ENCODE measurements at regions not wholly inside any gene's neighbourhood (a gene's known extent, or its start where the extent isn't known, plus 50 kb on each side); places are given as distances from the start of the nearest gene placed in this dataset.

DNA sequence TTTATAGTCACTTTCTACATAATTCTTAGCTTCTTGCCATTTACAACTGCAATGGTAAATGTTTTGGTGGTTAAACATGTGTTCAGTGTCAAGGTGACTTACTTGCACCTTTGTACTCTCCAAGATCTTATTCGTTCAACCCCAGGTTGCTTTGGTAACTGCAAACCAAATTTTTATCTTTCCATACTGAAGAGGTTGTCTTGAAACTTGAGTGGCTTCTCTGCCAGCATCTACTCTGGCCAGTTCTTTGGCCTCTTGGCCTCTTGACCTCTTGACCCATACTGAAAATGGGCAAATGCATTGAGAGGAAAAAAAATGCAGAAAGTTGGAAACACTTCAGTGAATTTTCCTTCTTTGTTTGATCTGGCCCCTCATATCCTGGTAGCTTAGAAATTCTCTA, 88.0 kb upstream of the LRRC7 start:
- no peak for FAIRE-seq

DNA sequence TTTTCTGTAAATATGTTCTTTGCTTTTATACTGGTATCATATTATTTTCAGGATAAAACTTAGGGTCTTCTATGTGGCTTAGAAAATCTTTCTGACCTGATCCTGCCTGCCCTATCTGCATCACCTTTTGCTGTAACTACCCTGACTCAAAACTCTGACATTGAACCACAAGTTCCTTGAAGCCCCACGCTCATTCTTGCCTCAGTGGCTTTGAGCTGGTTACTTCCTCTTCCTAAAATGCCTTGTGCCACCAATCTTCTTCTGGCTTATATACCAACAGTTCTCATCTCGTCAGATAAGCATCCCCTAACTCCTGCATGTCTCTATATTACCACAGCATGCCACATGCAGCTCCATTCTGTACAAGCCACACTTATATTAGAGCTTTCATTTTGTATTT, 84.5 kb upstream of the LRRC7 start:
- FAIRE-seq: no peak

DNA sequence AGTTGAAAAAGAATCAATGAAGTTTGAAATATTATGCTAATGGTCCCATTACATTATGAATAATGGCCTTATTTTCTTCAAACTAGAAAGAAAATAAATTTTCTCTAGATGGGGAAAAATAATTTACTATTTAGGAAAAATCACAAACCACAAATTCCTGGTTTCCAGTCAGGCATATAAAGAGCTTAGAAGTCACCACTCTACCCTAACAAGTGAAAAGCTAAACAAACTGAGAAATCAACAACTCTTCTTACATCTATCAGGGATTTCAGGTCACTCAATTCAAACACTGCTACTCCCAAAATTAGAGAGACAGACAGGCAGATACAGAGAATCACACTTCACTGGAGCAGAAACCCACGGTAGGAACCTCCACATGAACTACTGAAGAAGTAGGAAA, 82.1 kb upstream of the LRRC7 start:
- no peak for FAIRE-seq

DNA sequence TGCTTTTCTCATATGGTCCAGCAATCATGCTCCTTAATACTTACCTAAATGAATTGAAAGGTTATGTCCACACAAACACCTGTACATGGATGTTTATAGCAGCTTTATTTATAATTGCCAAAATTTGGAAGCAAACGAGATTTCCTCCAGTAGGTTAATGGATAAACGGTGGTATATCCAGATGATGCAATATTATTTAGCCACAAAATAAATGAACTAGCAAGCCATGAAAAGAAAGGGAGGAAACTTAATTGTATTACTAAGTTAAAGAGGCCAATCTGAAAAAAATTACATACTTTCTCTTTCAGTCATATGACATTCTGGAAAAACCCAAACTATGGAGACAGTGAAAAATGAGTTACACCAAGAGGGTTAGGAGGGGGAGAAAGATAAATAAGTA, 76.3 kb upstream of the LRRC7 start:
- no peak for FAIRE-seq

DNA sequence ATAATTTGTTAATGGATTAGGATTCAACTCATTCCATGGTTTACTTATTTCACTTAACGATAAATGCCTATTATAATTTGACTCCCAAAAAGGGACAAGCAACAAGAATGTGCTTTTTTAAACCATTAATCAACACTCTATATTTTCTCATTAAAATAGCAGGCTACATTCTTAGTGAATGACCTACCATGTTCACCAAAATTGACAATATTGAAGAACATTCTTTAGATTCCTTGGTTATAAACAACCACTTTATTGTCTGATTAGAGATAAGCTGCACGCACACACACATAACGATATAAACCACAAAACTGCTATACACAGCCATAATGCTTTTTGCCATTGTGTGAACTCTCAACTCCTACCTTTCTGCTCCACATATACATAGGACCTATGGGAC, 75.4 kb upstream of the LRRC7 start:
- no peak for FAIRE-seq

DNA sequence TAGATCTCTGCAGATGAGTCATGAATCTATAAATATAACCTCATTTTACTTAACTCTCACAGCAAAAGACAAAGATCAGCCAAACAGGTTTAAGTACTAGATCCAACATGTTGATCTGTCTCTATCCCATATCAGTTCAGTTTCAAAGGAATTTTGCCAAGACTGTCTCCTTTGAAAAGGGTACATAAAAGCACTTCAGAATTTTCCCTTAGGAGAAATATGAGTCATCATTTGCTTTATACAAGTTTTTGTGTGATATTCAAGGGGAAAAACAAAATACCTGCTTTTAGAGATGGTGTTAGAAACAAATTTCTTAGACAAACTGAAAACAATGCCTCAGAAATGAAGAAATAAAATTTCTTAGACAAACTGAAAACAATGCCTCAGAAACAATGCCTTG, 73.5 kb upstream of the LRRC7 start:
- FAIRE-seq: no peak

DNA sequence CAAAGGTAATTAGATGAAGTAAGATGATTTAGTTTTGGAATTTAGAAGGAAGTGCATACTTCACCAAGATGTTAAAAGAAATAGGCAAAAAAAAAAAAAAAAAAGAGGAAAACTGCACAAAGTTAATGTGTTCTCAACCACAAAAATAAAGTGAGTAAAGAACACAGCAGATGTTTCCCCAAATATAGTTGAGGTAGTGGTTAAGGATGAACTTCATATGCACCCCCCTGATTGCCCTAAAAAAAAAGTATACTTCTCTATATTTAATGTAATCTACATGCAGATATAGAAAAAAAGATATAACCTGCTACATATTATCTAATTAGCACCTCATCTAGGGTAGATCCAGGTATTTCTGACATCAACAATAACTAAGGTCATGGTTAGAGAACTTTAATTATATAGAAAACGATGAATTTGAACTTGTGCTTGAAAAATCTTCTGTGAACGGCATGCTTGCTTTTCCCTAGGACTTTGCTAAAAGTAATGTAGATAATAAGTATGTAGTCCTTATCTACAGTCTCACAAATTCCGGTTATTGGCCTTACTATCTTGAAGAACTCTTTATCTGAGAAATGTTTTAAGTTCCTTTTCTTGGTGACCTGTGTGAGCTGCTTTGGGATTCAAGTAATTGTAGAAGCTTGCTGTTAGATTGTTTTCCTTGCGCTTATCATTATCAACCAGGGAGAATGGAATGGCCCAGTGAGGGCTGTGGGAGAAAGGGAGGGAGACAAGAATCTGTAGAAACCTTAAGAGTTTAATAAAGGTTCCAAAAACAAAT, 70.1 kb upstream of the LRRC7 start:
- FAIRE-seq: no peak

DNA sequence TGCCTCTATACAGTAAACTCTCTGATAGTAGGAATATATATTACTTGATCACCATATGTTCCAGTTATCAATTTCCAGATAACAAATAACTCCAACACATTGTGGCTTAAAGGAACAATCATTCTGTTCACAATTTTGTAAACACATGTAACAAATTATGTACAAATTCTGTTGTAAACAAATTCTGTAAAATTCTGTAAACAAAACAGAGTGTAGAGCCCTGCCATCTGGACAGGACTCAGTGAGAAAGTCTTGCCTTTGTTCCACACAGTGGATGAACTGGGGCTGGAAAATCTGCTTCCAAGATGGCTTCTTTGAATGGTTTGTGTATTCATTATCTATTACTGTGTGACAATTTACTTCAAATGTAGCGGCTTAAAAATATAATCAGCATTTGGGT, 69.0 kb upstream of the LRRC7 start:
- no peak for FAIRE-seq

DNA sequence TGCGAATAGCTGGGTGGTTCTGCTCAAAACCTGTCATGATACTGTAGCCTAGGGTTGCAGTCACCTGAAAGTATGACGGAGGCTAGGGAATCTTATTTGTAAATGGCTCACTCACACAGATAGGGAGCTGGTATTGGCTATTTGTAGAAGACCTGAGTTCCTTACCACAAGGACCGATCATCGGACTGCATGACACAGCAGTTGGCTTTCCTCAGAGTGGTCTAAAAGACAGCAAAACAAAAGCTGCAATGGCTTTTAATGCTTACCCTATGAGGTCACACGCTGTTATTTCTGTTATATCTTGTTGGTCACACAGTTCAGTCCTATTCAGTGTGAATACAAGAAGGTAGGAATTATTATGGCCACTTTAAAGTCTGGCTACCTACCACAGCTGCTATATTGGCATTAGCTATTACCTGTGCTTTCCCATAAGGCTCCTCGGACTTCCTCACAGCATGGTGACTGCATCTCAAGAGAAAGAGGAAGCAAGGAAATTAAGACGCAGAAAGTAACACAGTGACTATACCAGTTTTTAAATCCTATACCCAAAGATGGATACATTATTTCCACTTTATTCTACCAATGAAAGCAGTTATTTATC, 68.4 kb upstream of the LRRC7 start:
- FAIRE-seq: no peak

DNA sequence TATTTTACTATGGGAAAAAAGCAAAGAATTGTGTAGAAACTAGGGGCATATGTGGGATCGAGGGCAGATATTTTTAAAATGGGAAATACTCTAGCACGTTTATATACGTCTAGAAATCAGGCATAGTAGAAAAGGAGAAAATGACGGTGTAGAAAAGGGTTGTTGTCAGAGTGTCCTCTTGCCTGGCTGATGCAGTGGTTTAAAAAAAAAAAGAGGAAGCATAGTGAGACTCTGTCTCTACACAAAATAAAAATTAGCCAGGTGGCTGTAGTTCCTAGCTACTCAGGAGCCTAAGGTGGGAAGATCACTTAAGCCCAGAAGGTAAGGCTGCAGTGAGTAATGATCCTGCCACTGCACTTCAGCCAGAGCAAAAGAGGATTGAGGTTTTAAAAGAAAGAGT, 64.7 kb upstream of the LRRC7 start:
- FAIRE-seq: no peak

DNA sequence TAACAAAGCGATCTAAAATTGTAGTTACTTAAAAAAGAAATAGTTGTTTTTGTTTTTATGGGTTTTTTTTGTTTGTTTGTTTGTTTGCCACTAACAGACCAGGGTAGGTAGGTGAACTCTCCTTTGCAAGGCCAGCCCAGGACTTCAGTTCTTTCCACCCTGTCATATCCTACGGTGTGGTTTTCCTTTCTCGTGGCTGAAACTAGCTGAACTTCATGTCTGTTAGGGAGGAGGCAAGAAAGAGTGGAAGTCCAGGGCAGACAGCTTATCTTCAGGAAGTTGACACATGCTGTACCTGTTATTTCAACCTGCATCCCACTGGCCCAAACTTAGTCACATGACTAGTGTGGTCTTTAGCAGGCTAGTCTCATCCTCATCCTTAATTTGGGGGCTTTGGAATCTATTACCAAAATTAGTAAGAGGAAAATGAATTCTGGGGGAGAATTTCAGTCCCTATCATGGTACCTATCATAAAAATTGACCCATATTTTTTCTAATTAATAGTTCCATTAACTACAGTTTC, 62.9 kb upstream of the LRRC7 start:
- no peak for FAIRE-seq

DNA sequence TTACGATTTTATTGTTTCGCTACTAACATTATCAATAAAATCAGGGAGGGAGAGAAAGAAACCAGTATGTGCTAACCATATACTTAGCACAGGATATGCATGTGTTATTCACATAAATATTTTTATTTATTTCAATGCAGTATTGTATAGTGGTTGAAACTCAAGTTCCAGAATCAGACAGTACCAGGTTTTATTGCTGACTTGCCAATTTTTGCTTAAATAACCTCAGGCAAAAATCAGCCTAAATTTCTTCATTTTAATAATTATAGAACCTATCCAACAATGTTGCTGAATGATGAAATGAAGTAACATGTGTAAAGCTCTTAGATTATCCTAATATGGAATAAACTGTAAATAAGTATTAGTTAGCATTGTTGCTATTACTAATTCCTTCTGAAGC, 61.4 kb upstream of the LRRC7 start:
- FAIRE-seq: no peak

DNA sequence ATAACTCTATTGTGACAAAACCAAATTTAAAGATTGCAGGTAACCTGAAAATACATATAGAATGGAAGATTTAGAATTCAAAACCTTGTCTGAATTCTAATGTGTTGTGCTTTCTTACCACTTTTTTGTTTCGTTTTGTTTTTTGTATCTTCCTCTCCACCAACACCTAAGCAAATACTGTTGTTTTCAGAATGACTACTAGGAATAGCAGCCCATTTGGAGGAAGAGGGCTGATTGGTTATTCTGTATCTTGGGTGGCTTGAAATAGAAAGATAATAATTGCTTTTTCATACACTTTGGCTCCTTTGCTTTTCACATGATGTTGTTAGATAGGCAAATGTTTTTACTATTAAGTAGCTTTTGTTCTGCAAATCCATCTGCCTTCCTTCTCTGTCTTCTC, 61.0 kb upstream of the LRRC7 start:
- no peak for FAIRE-seq

DNA sequence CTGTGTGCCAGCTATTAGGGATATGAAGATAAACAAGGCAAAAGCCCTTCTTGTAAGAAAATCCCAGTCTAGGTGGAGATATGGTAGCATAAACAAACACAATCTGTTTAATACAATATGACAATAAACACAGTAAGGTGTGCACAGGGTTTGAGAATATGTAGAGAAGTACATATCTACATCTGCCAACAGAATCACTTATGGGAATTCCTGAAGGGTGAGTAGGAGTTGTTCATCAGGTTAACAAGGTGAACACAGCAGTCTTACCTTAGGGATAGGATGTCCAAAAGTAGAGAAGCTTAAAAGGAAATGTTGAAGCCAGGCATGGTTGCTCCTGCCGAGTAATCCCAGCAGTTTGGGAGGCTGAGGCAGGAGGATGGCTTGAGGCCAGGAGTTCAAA, 57.7 kb upstream of the LRRC7 start:
- FAIRE-seq: no peak

DNA sequence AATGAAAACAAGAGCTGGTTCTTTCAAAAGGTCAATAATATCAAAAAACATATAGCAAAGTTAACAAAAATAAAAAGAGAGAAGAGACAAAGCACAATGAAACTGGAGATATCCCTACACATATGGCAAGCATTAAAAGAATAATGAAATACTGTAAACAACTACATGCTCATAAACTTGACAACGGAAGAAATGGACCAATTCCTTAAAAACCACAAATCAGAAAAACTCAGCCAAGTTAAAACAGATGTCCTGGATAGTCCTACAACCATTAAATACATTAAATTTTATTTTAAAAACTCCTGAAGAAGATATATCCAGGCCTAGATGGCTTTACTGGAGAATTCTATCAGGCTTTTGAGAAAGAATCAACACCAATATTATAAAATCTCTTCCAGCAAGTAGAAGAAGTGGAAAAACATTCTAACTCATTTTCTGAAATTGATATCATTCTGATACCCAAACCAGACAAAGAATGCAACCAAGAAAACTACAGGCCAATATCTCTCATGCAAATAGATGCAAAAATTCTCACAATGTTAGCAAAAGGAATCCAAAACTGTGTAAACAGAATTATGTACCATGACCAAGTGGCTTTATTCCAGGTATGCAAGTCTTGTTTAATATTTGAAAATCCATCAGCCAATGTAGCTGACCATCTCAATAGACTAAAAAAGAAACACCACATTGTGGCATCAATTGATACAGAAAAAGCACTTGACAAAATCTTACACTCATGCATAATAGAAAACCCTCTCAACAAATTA, 56.1 kb upstream of the LRRC7 start:
- FAIRE-seq: no peak

DNA sequence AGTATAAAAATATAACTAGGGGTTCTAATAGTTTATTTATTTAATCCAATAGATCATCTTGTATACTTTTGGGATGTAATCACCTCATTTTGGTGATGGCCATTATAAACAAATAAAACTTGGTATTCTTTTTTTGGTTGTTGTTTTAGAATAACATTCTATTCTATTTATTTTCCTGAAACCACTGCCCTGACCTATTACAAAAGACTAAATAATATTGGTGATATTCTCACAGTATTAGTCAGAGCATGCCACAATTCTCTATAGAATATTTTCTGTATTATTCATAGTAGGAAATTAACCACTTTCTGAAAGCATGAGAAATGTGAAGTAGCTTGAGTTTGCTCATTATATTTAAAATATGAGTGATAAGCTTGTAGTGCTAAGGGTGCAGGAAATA, 54.1 kb upstream of the LRRC7 start:
- FAIRE-seq: no peak
